Stomach (tissue), 8 donors: ENCODE measurements at regions not wholly inside any gene's neighbourhood (a gene's known extent, or its start where the extent isn't known, plus 50 kb on each side); places are given as distances from the start of the nearest gene placed in this dataset.
A peak's percentile ranks its signal among the peaks of the same experiment; 100 is the strongest.

Experiments used
- DNase-seq, 2 donors: peaks; one replicate each; pipeline versions ENCODE4 v3.0.0 to v3.0.0-alpha.2; 2013 to 2019
- H3K27ac ChIP-seq, 5 donors: fragments of 200-600 bp in 4 of 5; sonication (generic) in 4 of 5; one replicate each; pipeline ENCODE4 v1.5.1; 2013 to 2019; ENCODE audit warnings: mild to moderate bottlenecking in 1 of 5, moderate library complexity in 1 of 5
- H3K27me3 ChIP-seq, 3 donors: fragments of 200-600 bp; sonication (generic); one replicate each; pipeline ENCODE4 v1.5.1; 2017 to 2019; ENCODE audit warnings: mixed run types in 1 of 3
- H3K36me3 ChIP-seq, 4 donors: fragments of 200-600 bp; sonication (generic); 1 replicate in 3 of 4; 2 replicates in 1 of 4; pipeline ENCODE4 v1.5.1; 2016 to 2019
- H3K4me1 ChIP-seq, 4 donors: fragments of 200-600 bp; sonication (generic); one replicate each; pipeline ENCODE4 v1.5.1; 2016 to 2019
- H3K4me3 ChIP-seq, 4 donors: fragments of 200-600 bp; sonication (generic) in 3 of 4; one replicate each; pipeline ENCODE4 v1.5.1; 2016 to 2019; ENCODE audit warnings: mild to moderate bottlenecking in 1 of 4
- H3K9me3 ChIP-seq, 4 donors: fragments of 200-600 bp; sonication (generic); one replicate each; pipeline ENCODE4 v1.5.1; 2016 to 2019
- EP300 ChIP-seq: sonication (generic); formaldehyde crosslinking; IDR thresholded peaks from one replicate; pipeline ENCODE4 v1.6.1; 2017; ENCODE audit warnings: antibody characterized with exemption
- POLR2A ChIP-seq, 4 donors: fragments of 450-650 bp; IDR thresholded peaks; one replicate each; pipeline ENCODE4 v1.6.1; 2016; ENCODE audit warnings: antibody characterized with exemption in 4 of 4, control low read depth in 2 of 4, mild to moderate bottlenecking in 1 of 4, moderate library complexity in 1 of 4
- POLR2AphosphoS5 ChIP-seq, 3 donors: sonication (generic); formaldehyde crosslinking; IDR thresholded peaks; one replicate each; pipeline ENCODE4 v1.6.1; 2016; ENCODE audit warnings: antibody characterized with exemption in 3 of 3
- WGBS, 5 donors: extraction: QIAGEN DNeasy Blood & Tissue Kit in 3 of 5; methylation state at CpG; one replicate each; pipeline versions ENCODE4 v1.1.5 to v1.1.7; 2013 to 2018; 5-methylcytosine and 5-hydroxymethylcytosine counted together
- intact Hi-C: fragments of 100-400 bp; cut with DNase I; formaldehyde crosslinking; loops from one replicate; pipeline ENCODE4 v1.15.1; 2023; ENCODE audit warnings: low total_unique reads
- TF ChIP-seq, protein P1 (sequence below), 7 experiments: fragments of 450-650 bp in 4 of 7; fragments of 200-600 bp in 3 of 7; sonication (generic) in 3 of 7; IDR thresholded peaks; one replicate each; pipeline ENCODE4 v1.5.1; 2016 to 2019; ENCODE audit warnings: antibody characterized with exemption in 7 of 7, control low read depth in 2 of 7, mild to moderate bottlenecking in 1 of 7
- donor health status: healthy with polysubstance abuse.
- donor health status: Bipolar disorder and iron deficiency.
- donor health status: healthy.

DNA sequence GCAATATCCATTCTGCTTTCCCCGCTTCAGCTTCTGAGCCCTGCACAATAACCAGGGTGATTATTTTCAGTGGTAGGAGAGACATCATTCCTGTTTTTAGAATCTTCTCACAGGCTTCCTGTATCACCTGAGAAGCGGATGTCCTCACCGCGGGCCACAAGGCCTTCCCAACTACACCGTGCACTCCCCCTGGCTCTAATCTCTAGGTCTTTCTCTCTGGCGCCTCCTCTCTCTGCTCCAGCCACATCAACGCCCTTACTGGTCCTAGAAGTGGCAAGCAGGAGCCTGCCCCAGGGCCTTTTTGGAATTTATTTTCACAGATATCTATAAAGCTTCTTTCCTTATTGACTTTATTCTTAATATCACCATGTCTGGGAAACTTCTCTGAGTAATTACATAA, 675.2 kb upstream of the FRG1 start:
- H3K36me3 ChIP-seq = no peaks in the 10 kb centered on the region
- H3K27ac ChIP-seq = no peak overlapping the region
- intact Hi-C loops = no loop called here
- no peak for DNase-seq
- H3K27me3 ChIP-seq = no peaks in the 10 kb centered on the region
- TF ChIP-seq POLR2A (IDR thresholded peaks at IDR 0.05) (no peak), POLR2AphosphoS5 (IDR thresholded peaks at IDR 0.05) (no peak), EP300 (no peak)
- TF ChIP-seq, protein P1, sequence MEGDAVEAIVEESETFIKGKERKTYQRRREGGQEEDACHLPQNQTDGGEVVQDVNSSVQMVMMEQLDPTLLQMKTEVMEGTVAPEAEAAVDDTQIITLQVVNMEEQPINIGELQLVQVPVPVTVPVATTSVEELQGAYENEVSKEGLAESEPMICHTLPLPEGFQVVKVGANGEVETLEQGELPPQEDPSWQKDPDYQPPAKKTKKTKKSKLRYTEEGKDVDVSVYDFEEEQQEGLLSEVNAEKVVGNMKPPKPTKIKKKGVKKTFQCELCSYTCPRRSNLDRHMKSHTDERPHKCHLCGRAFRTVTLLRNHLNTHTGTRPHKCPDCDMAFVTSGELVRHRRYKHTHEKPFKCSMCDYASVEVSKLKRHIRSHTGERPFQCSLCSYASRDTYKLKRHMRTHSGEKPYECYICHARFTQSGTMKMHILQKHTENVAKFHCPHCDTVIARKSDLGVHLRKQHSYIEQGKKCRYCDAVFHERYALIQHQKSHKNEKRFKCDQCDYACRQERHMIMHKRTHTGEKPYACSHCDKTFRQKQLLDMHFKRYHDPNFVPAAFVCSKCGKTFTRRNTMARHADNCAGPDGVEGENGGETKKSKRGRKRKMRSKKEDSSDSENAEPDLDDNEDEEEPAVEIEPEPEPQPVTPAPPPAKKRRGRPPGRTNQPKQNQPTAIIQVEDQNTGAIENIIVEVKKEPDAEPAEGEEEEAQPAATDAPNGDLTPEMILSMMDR (IDR thresholded peaks at IDR 0.05) = no peak
- no peak overlapping the region for H3K4me3 ChIP-seq
- no peaks in the 10 kb centered on the region for H3K4me1 ChIP-seq
- WGBS, 5 donors = 78 to 90% (median 84%) methylated on average over 7 of the region's 7 CpGs
- peaks cover 0 to 16% (median 8%) of the 10 kb centered on the region in 4 donors for H3K9me3 ChIP-seq

DNA sequence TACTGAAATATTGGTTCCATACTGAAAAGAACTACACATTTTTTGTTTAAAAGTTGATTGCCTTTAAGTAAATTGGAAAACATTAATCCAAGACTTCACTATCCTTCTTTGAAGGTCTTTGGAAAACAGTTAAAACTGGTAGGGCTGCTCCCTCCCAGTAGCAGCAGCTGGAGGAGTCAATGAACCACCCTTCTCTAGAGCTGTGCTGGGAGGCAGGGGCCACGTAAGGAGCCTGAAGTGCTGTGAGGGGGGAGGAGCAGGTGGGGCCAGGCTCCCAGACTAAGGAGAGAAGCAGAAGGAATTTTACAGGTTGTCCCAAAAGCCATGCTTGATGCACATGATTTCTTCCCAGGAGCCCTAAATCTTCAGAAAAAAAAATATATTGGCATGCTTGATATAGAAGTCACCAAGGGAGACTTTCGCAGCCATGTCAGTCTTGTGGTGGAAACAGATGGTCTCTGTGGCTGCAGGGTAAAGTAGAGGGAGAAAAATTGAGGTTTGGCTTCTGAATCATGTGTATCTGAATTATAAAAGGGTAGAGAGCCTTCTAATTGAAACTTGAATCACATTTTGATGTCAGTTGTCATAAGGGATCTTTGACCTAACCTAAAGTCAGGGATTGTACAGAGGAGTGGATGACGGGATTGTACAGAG, 673.2 kb upstream of the FRG1 start:
- no peaks in the 10 kb centered on the region for H3K27me3 ChIP-seq
- no peak overlapping the region for H3K4me3 ChIP-seq
- TF ChIP-seq EP300 (no peak), POLR2AphosphoS5 (IDR thresholded peaks at IDR 0.05) (no peak), POLR2A (IDR thresholded peaks at IDR 0.05) (no peak)
- TF ChIP-seq, protein P1 (IDR thresholded peaks at IDR 0.05) = no peak
- no peak overlapping the region for H3K27ac ChIP-seq
- intact Hi-C loops = no loop called here
- no peaks in the 10 kb centered on the region for H3K4me1 ChIP-seq
- H3K9me3 ChIP-seq = no peaks in the 10 kb centered on the region
- no peak for DNase-seq
- H3K36me3 ChIP-seq = no peaks in the 10 kb centered on the region
- 78 to 89% (median 83%) methylated on average over 3 of the region's 3 CpGs for WGBS, 5 donors

DNA sequence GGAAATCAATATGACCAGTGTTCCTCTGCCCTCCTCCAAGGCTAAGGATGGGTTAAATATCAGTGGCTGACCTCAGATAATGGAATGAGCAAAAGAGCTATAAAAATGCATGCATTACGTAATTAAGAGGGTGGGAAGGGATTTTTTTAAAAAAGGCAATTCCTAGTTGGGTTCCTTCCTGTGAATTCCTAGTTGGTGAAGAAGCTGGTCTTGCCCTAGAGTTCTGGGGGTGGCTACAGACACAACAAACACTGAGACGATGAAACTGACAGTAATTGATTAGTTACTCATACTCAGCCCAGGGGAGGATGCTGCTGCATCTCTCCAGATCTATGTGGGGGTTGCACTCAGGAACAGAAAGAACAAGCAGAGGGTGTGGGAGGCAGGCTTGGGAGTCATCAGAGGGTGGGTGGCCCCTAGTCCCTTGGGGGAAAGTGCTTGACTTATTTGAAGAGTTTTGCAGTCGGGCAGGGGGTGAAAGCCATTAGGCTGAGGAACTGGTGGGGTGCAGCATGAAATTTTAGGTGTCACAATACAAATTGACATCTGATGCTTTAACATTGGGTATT, 662.0 kb upstream of the FRG1 start:
- Histone ChIP-seq H3K4me3 (no peak overlapping the region), H3K36me3 (no peaks in the 10 kb centered on the region), H3K9me3 (no peaks in the 10 kb centered on the region), H3K4me1 (no peaks in the 10 kb centered on the region), H3K27ac (no peak overlapping the region), H3K27me3 (no peaks in the 10 kb centered on the region)
- TF ChIP-seq POLR2A (IDR thresholded peaks at IDR 0.05) (no peak), POLR2AphosphoS5 (IDR thresholded peaks at IDR 0.05) (no peak), EP300 (no peak)
- TF ChIP-seq, protein P1 (IDR thresholded peaks at IDR 0.05) = no peak
- DNase-seq = no peak
- 42 to 59% (median 46%) methylated on average over 3 of the region's 3 CpGs for WGBS, 5 donors
- intact Hi-C loops = no loop called here

DNA sequence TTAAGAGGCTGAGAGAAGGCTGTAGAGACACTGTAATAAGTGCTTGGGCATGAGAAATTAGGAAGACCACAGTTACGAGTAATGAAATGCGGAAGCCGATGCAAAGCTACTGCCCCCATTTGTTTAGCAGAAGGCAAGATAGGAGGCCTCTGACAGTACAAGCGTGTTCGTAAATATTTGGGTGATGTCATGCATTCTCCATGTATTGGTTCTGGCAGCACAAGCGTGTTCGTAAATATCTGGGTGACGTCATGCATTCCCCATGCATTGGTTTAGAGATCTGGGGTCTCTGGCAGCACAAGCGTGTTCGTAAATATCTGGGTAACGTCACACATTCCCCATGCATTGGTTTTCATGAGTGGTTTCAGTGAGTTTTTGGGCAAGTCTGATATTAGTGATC, 661.5 kb upstream of the FRG1 start:
- no peaks in the 10 kb centered on the region for H3K27me3 ChIP-seq
- no peak overlapping the region for H3K27ac ChIP-seq
- no peaks in the 10 kb centered on the region for H3K4me1 ChIP-seq
- H3K4me3 ChIP-seq = no peak overlapping the region
- 84 to 90% (median 86%) methylated on average over 11 of the region's 11 CpGs for WGBS, 5 donors
- TF ChIP-seq POLR2AphosphoS5 (IDR thresholded peaks at IDR 0.05) = no peak
- TF ChIP-seq, protein P1 (IDR thresholded peaks at IDR 0.05) = no peak
- TF ChIP-seq POLR2A (IDR thresholded peaks at IDR 0.05) = no peak
- TF ChIP-seq EP300 = no peak
- intact Hi-C loops = no loop called here
- H3K9me3 ChIP-seq = no peaks in the 10 kb centered on the region
- peak in 1 of 2 donors; percentile 41 for DNase-seq
- H3K36me3 ChIP-seq = no peaks in the 10 kb centered on the region
